B cell (primary cell): ENCODE measurements at regions not wholly inside any gene's neighbourhood (a gene's known extent, or its start where the extent isn't known, plus 50 kb on each side); places are given as distances from the start of the nearest gene placed in this dataset.

Source experiments
- ATAC-seq: fragments of 200-7000 bp; cut with Tn5 transposase; one replicate; pipeline ENCODE4 v1.10.0; 2021; ENCODE audit warnings: low read depth, mild to moderate bottlenecking, moderate number of reproducible peaks, moderate library complexity
- CTCF ChIA-PET: fragments of 350-600 bp; sonication (Branson Sonifier 250); formaldehyde crosslinking; loops from one replicate; lab custom pipeline; 2021; ENCODE audit warnings: antibody characterized with exemption, inconsistent platforms; lab: Charles Lee
- POLR2A ChIA-PET: fragments of 350-600 bp; sonication (Branson Sonifier 250); formaldehyde crosslinking; loops from one replicate; lab custom pipeline; 2021; ENCODE audit warnings: antibody characterized with exemption; lab: Charles Lee
- DNase-seq: peaks from one replicate; pipeline ENCODE4 v3.0.0; 2013
- H2AFZ ChIP-seq: 2 replicates; pipeline ENCODE4 v1.6.1; 2012; ENCODE audit warnings: mild to moderate bottlenecking, low read depth, low read length; ENCODE audit not compliant: insufficient read depth, poor library complexity, severe bottlenecking
- H3K27ac ChIP-seq, 2 donors: 1 replicate in 1 of 2; 2 replicates in 1 of 2; pipeline ENCODE4 v1.5.1; 2012 to 2013; ENCODE audit warnings: low read length in 2 of 2, mild to moderate bottlenecking in 2 of 2, moderate library complexity in 1 of 2
- H3K27me3 ChIP-seq, 4 experiments: fragments of 200-600 bp in 1 of 4; sonication (generic) in 1 of 4; replicated peaks in 1 of 4; 1 replicate in 2 of 4; 2 replicates in 2 of 4; pipeline versions ENCODE4 v1.6.1 to v1.7.0; 2013 to 2016; ENCODE audit warnings: low read length in 3 of 4, mild to moderate bottlenecking in 2 of 4, mixed read lengths in 1 of 4, moderate library complexity in 1 of 4; ENCODE audit not compliant: insufficient read depth in 4 of 4, control insufficient read depth in 3 of 4; ENCODE audit errors: control extremely low read depth in 1 of 4
- H3K36me3 ChIP-seq, 2 experiments: replicated peaks in 1 of 2; 1 replicate in 1 of 2; 2 replicates in 1 of 2; pipeline versions ENCODE4 v1.6.1 to v1.7.1; 2013; ENCODE audit warnings: low read length in 1 of 2; ENCODE audit not compliant: insufficient read depth in 2 of 2, control insufficient read depth in 1 of 2; ENCODE audit errors: control extremely low read depth in 1 of 2, extremely low read depth in 1 of 2
- H3K4me1 ChIP-seq, 2 donors: fragments of 200-600 bp in 1 of 2; sonication (generic) in 1 of 2; 1 replicate in 1 of 2; 2 replicates in 1 of 2; pipeline versions ENCODE4 v1.5.1 to v1.6.1; 2013 to 2017; ENCODE audit warnings: low read length in 2 of 2; ENCODE audit not compliant: control insufficient read depth in 2 of 2, insufficient read depth in 2 of 2
- H3K4me2 ChIP-seq: replicated peaks from 2 replicates; pipeline ENCODE3; 2012; ENCODE audit warnings: mild to moderate bottlenecking, low read depth, low read length; ENCODE audit not compliant: poor library complexity, severe bottlenecking
- H3K4me3 ChIP-seq, 5 experiments: fragments of 200-600 bp in 1 of 5; sonication (generic) in 1 of 5; 1 replicate in 3 of 5; 2 replicates in 2 of 5; pipeline versions ENCODE4 v1.5.1 to v1.7.0; 2011 to 2016; ENCODE audit warnings: low read length in 4 of 5, mild to moderate bottlenecking in 4 of 5, low read depth in 2 of 5, control low read depth in 1 of 5, moderate library complexity in 1 of 5; ENCODE audit not compliant: insufficient read depth in 1 of 5; ENCODE audit errors: control extremely low read depth in 1 of 5, extremely low read depth in 1 of 5
- H3K79me2 ChIP-seq: fragments of 200-600 bp; sonication (generic); one replicate; pipeline ENCODE4 v1.6.0; 2016; ENCODE audit warnings: low read length; ENCODE audit not compliant: control insufficient read depth, insufficient read depth
- H3K9ac ChIP-seq: fragments of 200-600 bp; sonication (generic); 2 replicates; pipeline ENCODE4 v1.6.1; 2017; ENCODE audit warnings: mild to moderate bottlenecking, low read length, moderate library complexity
- H3K9me3 ChIP-seq, 3 donors: one replicate each; pipeline versions ENCODE4 v1.6.1 to v1.7.1; 2013; ENCODE audit warnings: low read length in 2 of 3; ENCODE audit not compliant: control insufficient read depth in 2 of 3, insufficient read depth in 1 of 3; ENCODE audit errors: control extremely low read depth in 1 of 3
- H4K20me1 ChIP-seq: 2 replicates; pipeline ENCODE4 v1.6.0; 2012; ENCODE audit warnings: mild to moderate bottlenecking, low read length; ENCODE audit not compliant: insufficient read depth, control insufficient read depth, poor library complexity, severe bottlenecking
- H3K27ac Mint-ChIP-seq: one replicate; pipeline ENCODE4 v1.8.0; 2021; ENCODE audit warnings: mixed read lengths
- H3K27me3 Mint-ChIP-seq: one replicate; pipeline ENCODE4 v1.8.0; 2021; ENCODE audit warnings: mixed read lengths
- H3K4me1 Mint-ChIP-seq: one replicate; pipeline ENCODE4 v1.8.0; 2021; ENCODE audit warnings: mixed read lengths
- H3K4me3 Mint-ChIP-seq: one replicate; pipeline ENCODE4 v1.8.0; 2021; ENCODE audit warnings: mixed read lengths
- H3K9me3 Mint-ChIP-seq: one replicate; pipeline ENCODE4 v1.8.0; 2022; ENCODE audit warnings: mixed read lengths; ENCODE audit not compliant: insufficient read depth
- EZH2 ChIP-seq: IDR thresholded peaks from 2 replicates; pipeline ENCODE4 v1.6.1; 2012; ENCODE audit warnings: borderline replicate concordance, low read depth, mild to moderate bottlenecking, moderate library complexity, low read length; ENCODE audit not compliant: insufficient read depth, poor library complexity, severe bottlenecking
- WGBS: methylation state at CpG from one replicate; pipeline ENCODE4 v1.1.5; 2013; ENCODE audit warnings: missing lambda C conversion rate; ENCODE audit not compliant: insufficient coverage; 5-methylcytosine and 5-hydroxymethylcytosine counted together
- intact Hi-C: fragments of 100-400 bp; cut with micrococcal nuclease; formaldehyde crosslinking; loops from one replicate; pipeline ENCODE4 v1.10.0; 2022
- TF ChIP-seq, protein P1 (sequence below): fragments of 200-600 bp; IDR thresholded peaks from one replicate; pipeline ENCODE4 v1.8.0; 2022; ENCODE audit warnings: antibody characterized with exemption, mild to moderate bottlenecking

DNA sequence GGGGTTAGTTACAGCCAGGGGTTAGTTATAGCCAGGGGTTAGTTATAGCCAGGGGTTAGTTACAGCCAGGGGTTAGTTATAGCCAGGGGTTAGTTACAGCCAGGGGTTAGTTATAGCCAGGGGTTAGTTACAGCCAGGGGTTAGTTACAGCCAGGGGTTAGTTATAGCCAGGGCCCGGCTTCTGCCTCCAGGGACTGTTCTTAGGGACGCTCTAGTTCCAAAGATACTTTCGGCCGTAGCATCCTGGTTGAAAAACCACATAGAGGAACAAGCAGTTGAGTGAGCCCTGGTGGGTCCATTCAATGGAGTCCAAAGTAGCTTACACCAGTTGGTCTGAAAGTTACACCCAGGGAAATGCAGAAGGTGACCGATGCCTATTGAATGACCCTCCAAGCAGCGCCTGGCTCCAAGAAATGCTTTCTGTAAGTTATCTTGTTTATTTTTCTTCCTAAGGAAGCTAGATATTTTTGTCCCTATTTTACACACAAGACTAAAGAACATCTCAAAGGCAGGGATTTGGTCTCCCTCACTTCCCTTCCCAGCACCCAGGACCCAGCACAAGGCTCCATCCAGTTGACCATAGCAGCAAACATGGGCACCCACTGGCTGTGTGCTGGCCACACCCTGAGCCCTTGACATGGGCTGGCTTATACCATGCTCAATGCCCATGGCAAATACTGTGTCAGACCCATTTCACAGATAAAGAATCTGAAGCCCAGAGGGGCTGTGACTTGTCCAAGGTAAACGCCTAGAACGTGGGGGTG lies 49.7 kb upstream of the SHISAL1 start:
- Histone ChIP-seq H3K79me2 (no peaks in the 10 kb centered on the region), H3K4me1 (no peaks in the 10 kb centered on the region), H2AFZ (no peak overlapping the region), H4K20me1 (no peaks in the 10 kb centered on the region), H3K9ac (no peak overlapping the region), H3K27ac (no peak overlapping the region), H3K4me3 (no peak overlapping the region), H3K9me3 (no peaks in the 10 kb centered on the region), H3K36me3 (no peaks in the 10 kb centered on the region), H3K4me2 (no peak overlapping the region), H3K27me3 (peaks cover 0 to 6% (median 0%) of the 10 kb centered on the region in 4 experiments)
- H3K27ac Mint-ChIP-seq, result no peak overlapping the region
- intact Hi-C loops, result no loop called here
- POLR2A ChIA-PET, result no interaction called here
- ATAC-seq, result no peak
- TF ChIP-seq, protein P1, sequence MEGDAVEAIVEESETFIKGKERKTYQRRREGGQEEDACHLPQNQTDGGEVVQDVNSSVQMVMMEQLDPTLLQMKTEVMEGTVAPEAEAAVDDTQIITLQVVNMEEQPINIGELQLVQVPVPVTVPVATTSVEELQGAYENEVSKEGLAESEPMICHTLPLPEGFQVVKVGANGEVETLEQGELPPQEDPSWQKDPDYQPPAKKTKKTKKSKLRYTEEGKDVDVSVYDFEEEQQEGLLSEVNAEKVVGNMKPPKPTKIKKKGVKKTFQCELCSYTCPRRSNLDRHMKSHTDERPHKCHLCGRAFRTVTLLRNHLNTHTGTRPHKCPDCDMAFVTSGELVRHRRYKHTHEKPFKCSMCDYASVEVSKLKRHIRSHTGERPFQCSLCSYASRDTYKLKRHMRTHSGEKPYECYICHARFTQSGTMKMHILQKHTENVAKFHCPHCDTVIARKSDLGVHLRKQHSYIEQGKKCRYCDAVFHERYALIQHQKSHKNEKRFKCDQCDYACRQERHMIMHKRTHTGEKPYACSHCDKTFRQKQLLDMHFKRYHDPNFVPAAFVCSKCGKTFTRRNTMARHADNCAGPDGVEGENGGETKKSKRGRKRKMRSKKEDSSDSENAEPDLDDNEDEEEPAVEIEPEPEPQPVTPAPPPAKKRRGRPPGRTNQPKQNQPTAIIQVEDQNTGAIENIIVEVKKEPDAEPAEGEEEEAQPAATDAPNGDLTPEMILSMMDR, result no peak
- TF ChIP-seq EZH2, result no peak
- CTCF ChIA-PET, result no interaction called here
- WGBS, result 89% methylated on average over 6 of the region's 8 CpGs
- H3K4me1 Mint-ChIP-seq, result no peaks in the 10 kb centered on the region
- H3K4me3 Mint-ChIP-seq, result no peak overlapping the region
- no peak for DNase-seq
- peaks cover 10% of the 10 kb centered on the region for H3K27me3 Mint-ChIP-seq
- no peaks in the 10 kb centered on the region for H3K9me3 Mint-ChIP-seq
